ENCODE measurements at regions not wholly inside any gene's neighbourhood (a gene's known extent, or its start where the extent isn't known, plus 50 kb on each side); places are given as distances from the start of the nearest gene placed in this dataset.

GRCh38 chr2:165015052-165015642 is 59.8 kb upstream of the SLC38A11 start:
- H3T11ph ChIP-seq (ENCODE audit: low read length) = no peak overlapping the region
- WGBS (ENCODE audit: extremely low coverage, insufficient read length, low lambda C conversion rate) = no CpG with 5 or more reads among the region's 4 CpGs

More at GRCh38 chr2:165015052-165015642, 59.8 kb upstream of the SLC38A11 start:
- Histone ChIP-seq H3K79me1 (ENCODE audit: insufficient read depth, low read depth, low read length, poor library complexity, severe bottlenecking) (no peaks in the 10 kb centered on the region), H3K9me3 (ENCODE audit: control insufficient read depth, low read depth, low read length) (no peaks in the 10 kb centered on the region), H3K27ac (ENCODE audit: insufficient read length, low read depth, low read length) (no peak overlapping the region), H3K9ac (ENCODE audit: extremely low read depth, insufficient read length, low read length) (no peak overlapping the region), H4K8ac (replicated peaks; ENCODE audit: insufficient read length, low read depth, low read length) (no peak overlapping the region), H3K23me2 (ENCODE audit: insufficient read length, low read depth, low read length, poor library complexity, severe bottlenecking) (no peaks in the 10 kb centered on the region), H2BK20ac (ENCODE audit: low read depth, low read length, poor library complexity, severe bottlenecking) (no peak overlapping the region), H3K23ac (ENCODE audit: insufficient read length, low read depth, low read length) (no peak overlapping the region), H3K4ac (ENCODE audit: low read depth, low read length) (no peak overlapping the region), H4K91ac (ENCODE audit: insufficient read length, low read depth, low read length) (no peak overlapping the region), H3K14ac (ENCODE audit: insufficient read depth, low read length) (no peak overlapping the region), H2AFZ (ENCODE audit: low read length) (no peak overlapping the region), H2BK12ac (ENCODE audit: insufficient read length, low read depth, low read length) (no peak overlapping the region), H3K56ac (ENCODE audit: insufficient read length, low read depth, low read length) (no peak overlapping the region), H4K20me1 (ENCODE audit: control insufficient read depth, insufficient read depth, insufficient read length) (no peaks in the 10 kb centered on the region), H3K27me3 (ENCODE audit: insufficient read depth, low read length) (no peaks in the 10 kb centered on the region), H2AK5ac (ENCODE audit: insufficient read length, low read length) (no peak overlapping the region), H3K79me2 (ENCODE audit: insufficient read depth, low read length) (no peaks in the 10 kb centered on the region), H3K18ac (ENCODE audit: insufficient read length, low read depth, low read length) (no peak overlapping the region), H2BK120ac (ENCODE audit: low read depth, low read length, poor library complexity, severe bottlenecking) (no peak overlapping the region), H4K5ac (ENCODE audit: insufficient read length, low read depth, low read length) (no peak overlapping the region), H3K4me1 (ENCODE audit: insufficient read depth, low read length) (no peaks in the 10 kb centered on the region; the same call in 1 of the 2 replicates), H2BK15ac (ENCODE audit: low read depth, low read length) (no peak overlapping the region), H2BK5ac (ENCODE audit: insufficient read length, low read length) (no peak overlapping the region), H3K4me2 (ENCODE audit: insufficient read depth, insufficient read length, low read length) (no peak overlapping the region)
- no peaks in the 10 kb centered on the region for H3K9me3 Mint-ChIP-seq
- H3K4me1 Mint-ChIP-seq = peaks cover 5 to 6% of the 10 kb centered on the region in 2 experiments; a peak in 3 of 4 replicates
- peaks cover 0 to 5% (median 0%) of the 10 kb centered on the region in 3 experiments; a peak in 3 of 7 replicates for H3K36me3 Mint-ChIP-seq (ENCODE audit: insufficient read depth in 1 of 3, low read depth in 3 of 3)
- H3K27ac Mint-ChIP-seq = no peak overlapping the region
- TF ChIP-seq CTCF (conservative IDR thresholded peaks at IDR 0.05) = peak; percentile 88
- peaks cover 2% of the 10 kb centered on the region; the same call in 1 of the 2 replicates for H3K27me3 Mint-ChIP-seq (ENCODE audit: low read depth)
- H3K4me3 Mint-ChIP-seq = no peak overlapping the region
- DNase-seq = peak; percentile 65
